Effector memory CD4-positive, alpha-beta T cell (primary cell): ENCODE measurements at regions not wholly inside any gene's neighbourhood (a gene's known extent, or its start where the extent isn't known, plus 50 kb on each side); places are given as distances from the start of the nearest gene placed in this dataset.
"Not testable (repeated sequence)": the region's sequence is repeated elsewhere in the genome, so short reads cannot be mapped to it uniquely, and the experiment has no call there.

Experiments used
- DNase-seq, 3 donors: peaks; one replicate each; pipeline ENCODE4 v3.0.0-alpha.2; 2020
- H3K27ac ChIP-seq: 2 replicates; pipeline ENCODE4 v1.7.0; 2013; ENCODE audit warnings: mild to moderate bottlenecking, low read length, moderate library complexity; ENCODE audit not compliant: insufficient read depth, poor library complexity, severe bottlenecking
- H3K27me3 ChIP-seq: replicated peaks from 2 replicates; pipeline ENCODE4 v1.7.0; 2013; ENCODE audit warnings: mild to moderate bottlenecking, low read length; ENCODE audit not compliant: insufficient read depth, control insufficient read depth, poor library complexity, severe bottlenecking
- H3K36me3 ChIP-seq: 2 replicates; pipeline ENCODE4 v1.7.0; 2013; ENCODE audit warnings: mild to moderate bottlenecking, low read length, moderate library complexity; ENCODE audit not compliant: control insufficient read depth, insufficient read depth
- H3K4me1 ChIP-seq: 2 replicates; pipeline ENCODE4 v1.7.0; 2013; ENCODE audit warnings: low read length, mild to moderate bottlenecking; ENCODE audit not compliant: control insufficient read depth, insufficient read depth, poor library complexity, severe bottlenecking
- H3K4me3 ChIP-seq: 2 replicates; pipeline ENCODE4 v1.7.0; 2013; ENCODE audit warnings: low read length, low read depth, mild to moderate bottlenecking; ENCODE audit not compliant: insufficient read depth, poor library complexity, severe bottlenecking
- H3K9me3 ChIP-seq: 2 replicates; pipeline ENCODE4 v1.7.0; 2013; ENCODE audit warnings: mild to moderate bottlenecking, low read length, moderate library complexity; ENCODE audit not compliant: control insufficient read depth

DNA sequence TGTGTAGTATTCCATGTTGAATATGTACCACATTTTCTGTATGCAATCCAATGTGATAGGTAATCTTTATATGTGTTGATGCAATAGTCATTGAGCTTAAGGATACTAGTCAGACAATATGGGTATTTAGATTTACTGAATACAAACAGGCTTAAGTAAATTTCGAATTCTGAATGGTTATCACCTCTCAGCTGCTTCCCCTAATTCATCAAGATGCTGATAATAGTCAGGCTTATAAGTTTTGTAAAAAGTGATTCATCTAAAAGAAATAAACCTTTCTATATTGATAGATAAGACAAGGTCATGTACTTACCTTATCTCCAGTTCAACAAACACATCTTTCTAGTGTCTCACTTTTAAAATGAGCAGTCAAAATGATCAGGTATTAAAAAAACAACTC lies 205.5 kb downstream of the CASP12 start:
- Histone ChIP-seq H3K27ac (no peak overlapping the region), H3K4me1 (no peaks in the 10 kb centered on the region), H3K27me3 (no peaks in the 10 kb centered on the region), H3K36me3 (no peaks in the 10 kb centered on the region), H3K9me3 (no peaks in the 10 kb centered on the region), H3K4me3 (no peak overlapping the region)
- DNase-seq = no peak

DNA sequence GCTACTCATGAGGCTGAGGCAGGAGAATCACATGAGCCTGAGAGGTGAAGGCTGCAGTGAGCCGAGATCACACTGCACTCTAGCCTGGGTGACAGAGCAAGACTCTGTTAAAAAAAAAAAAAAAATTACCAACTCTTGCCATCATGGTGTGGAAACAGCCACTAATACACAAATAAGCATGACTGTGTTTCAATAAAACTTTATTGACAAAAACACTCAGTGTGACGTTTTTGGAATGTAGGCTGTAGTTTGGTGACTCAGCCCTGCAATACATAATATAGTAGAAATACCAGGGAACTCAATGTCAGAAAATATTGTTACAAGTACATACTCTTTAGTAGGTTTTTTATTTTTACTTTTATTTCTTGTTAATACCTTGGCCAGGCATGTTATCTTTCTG lies 207.1 kb downstream of the CASP12 start:
- H3K4me1 ChIP-seq = no peaks in the 10 kb centered on the region
- no peak overlapping the region for H3K27ac ChIP-seq
- no peaks in the 10 kb centered on the region for H3K36me3 ChIP-seq
- no peak overlapping the region for H3K4me3 ChIP-seq
- no peaks in the 10 kb centered on the region for H3K9me3 ChIP-seq
- H3K27me3 ChIP-seq = no peaks in the 10 kb centered on the region
- DNase-seq = no peak

DNA sequence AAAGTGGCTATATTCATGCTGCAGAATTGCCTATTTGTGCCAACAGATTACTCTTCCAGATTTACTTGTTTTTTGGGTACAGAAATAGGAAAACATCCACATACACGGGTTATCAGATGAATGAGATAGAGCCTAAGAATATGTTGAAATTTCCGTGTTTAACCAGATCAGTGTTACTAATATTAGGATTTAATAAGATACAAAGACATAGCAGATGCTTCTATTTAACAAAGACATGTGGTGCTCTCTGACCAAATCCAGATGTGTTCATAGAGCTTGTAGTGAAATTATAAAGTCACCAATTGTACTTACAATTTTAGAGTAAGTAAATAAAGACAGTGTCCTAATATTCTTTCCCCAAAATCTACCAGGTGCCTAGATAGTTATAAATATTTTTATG lies 208.0 kb downstream of the CASP12 start:
- no peak overlapping the region for H3K27ac ChIP-seq
- no peaks in the 10 kb centered on the region for H3K9me3 ChIP-seq
- no peak overlapping the region for H3K4me3 ChIP-seq
- DNase-seq = no peak
- no peaks in the 10 kb centered on the region for H3K4me1 ChIP-seq
- no peaks in the 10 kb centered on the region for H3K27me3 ChIP-seq
- H3K36me3 ChIP-seq = no peaks in the 10 kb centered on the region

DNA sequence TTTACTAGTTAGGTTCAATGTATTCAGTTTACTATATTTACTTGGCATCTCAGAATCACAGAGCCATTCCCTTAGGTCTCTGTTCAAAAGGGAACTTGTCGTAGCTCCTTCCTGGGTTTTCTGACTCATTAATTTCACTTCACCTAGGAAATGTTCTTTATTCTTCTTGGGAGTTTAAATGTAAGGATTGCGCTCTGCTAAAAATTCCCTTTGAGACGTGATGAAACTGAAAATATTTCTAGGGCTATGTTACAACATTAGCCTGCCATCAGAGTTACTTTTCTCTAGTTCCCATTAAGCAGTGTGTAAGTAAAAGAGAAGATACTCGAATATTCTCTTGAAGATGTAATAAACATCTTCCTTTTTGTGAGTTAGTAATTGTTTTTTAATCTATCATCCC lies 209.5 kb downstream of the CASP12 start:
- DNase-seq = no peak
- H3K27me3 ChIP-seq = no peaks in the 10 kb centered on the region
- no peaks in the 10 kb centered on the region for H3K36me3 ChIP-seq
- H3K9me3 ChIP-seq = no peaks in the 10 kb centered on the region
- no peaks in the 10 kb centered on the region for H3K4me1 ChIP-seq
- no peak overlapping the region for H3K4me3 ChIP-seq
- no peak overlapping the region for H3K27ac ChIP-seq

DNA sequence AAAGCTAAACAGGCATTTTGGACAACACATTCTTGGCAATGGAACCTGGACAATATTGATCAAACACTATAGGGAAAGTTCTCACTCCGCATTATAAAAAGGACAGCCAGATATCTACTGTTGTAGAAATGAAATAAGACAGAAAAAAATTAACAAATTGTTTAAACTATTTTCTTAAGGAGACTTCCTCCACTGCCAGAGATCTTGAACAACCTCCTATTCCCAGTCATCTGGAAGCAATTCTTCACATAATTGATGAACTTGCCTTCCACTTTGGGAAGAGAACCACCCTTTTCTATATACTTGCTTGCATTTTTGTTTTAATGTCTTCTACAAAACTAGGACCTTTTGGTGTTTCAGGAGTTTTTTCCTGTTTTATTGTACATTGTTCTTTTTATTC lies 216.1 kb downstream of the CASP12 start:
- Histone ChIP-seq H3K9me3 (no peaks in the 10 kb centered on the region), H3K27me3 (no peaks in the 10 kb centered on the region)

DNA sequence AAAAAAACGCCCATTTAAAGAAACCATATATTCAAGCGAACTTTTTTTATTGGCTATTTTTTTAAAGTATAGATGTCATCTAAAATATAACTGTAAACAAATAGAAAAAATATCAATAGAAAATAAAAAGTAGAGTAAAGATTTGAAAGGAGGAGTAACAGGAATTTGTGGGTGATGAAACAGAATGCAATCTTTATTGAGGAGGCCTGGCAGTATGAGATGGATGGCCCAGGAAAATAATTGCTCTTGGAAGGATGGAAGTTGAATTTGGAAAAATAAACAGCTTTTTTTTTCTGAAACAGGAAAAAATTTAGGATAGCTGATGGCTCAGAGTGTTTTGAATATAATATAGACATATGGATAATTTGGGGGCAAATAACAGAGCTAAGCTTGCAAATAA lies 219.0 kb downstream of the CASP12 start:
- no peak overlapping the region for H3K4me3 ChIP-seq
- H3K4me1 ChIP-seq = no peaks in the 10 kb centered on the region
- DNase-seq = no peak
- no peaks in the 10 kb centered on the region for H3K27me3 ChIP-seq
- H3K9me3 ChIP-seq = no peaks in the 10 kb centered on the region
- H3K36me3 ChIP-seq = no peaks in the 10 kb centered on the region
- H3K27ac ChIP-seq = no peak overlapping the region

More for the DNA sequence above, 216.1 kb downstream of the CASP12 start:
- Histone ChIP-seq H3K4me1 (no peaks in the 10 kb centered on the region), H3K4me3 (no peak overlapping the region), H3K36me3 (no peaks in the 10 kb centered on the region), H3K27ac (no peak overlapping the region)
- no peak for DNase-seq

DNA sequence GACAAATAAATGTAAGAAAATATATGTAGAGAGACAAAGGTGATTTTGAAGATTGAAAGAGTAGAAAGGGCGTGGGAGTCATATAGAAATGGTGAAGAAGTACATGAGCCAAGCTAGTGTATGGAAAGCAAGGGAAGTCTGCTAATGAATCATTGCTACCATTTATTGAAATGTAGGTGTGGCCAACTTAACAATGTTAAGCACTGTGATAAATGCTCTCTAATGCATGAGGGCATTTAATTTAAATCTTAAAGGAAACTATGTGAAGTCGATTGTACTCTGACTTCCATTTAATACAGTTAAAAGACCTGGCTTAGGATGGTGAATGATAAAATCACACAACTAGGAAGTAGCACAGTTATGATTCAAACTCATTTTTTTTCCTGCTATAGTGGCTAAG lies 219.9 kb downstream of the CASP12 start:
- H3K4me1 ChIP-seq = no peaks in the 10 kb centered on the region
- H3K27ac ChIP-seq = no peak overlapping the region
- H3K9me3 ChIP-seq = no peaks in the 10 kb centered on the region
- DNase-seq = no peak
- no peaks in the 10 kb centered on the region for H3K36me3 ChIP-seq
- H3K27me3 ChIP-seq = no peaks in the 10 kb centered on the region
- no peak overlapping the region for H3K4me3 ChIP-seq

DNA sequence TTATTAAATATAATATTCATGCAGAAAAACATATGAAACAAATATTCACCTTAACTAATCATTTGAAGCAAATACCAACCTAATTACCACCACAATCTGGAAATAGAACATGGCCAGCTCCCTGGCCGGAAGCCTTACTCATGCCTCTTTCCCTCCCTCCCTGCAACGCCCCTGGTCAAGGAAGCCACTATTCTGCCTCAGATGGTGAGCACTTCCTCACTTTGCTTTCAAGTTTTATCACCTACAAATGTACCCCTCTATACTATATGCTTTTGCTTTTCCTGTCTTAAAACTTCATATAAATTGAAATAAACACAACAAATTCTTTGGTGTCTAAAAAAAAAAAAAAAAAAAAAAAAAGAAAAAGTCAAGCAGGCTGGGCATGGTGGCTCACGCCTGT lies 221.2 kb downstream of the CASP12 start:
- H3K27me3 ChIP-seq, H3K4me3 ChIP-seq, DNase-seq, H3K4me1 ChIP-seq, H3K27ac ChIP-seq, H3K36me3 ChIP-seq, H3K9me3 ChIP-seq: not testable (repeated sequence)

DNA sequence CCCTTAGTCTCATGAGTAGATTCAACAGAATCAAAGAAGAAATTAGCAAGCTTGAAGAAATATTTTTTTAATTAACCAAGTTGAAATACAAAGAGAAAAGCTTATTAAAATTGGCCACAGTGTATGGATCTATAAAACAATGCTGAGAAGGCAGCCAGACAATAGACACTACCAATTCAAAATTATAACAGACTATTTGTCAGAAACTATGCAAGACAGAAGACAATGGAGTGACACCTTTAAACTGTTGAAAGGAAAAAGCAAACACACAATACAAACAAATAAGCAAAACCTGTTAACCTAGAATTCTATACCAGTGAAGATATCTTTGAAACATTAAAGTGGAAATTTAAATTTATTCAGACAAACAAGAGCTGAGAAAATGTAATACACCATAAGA lies 225.4 kb downstream of the CASP12 start:
- no peaks in the 10 kb centered on the region for H3K4me1 ChIP-seq
- no peaks in the 10 kb centered on the region for H3K36me3 ChIP-seq
- no peak overlapping the region for H3K4me3 ChIP-seq
- H3K27ac ChIP-seq = no peak overlapping the region
- H3K9me3 ChIP-seq = no peaks in the 10 kb centered on the region
- no peaks in the 10 kb centered on the region for H3K27me3 ChIP-seq
- no peak for DNase-seq

DNA sequence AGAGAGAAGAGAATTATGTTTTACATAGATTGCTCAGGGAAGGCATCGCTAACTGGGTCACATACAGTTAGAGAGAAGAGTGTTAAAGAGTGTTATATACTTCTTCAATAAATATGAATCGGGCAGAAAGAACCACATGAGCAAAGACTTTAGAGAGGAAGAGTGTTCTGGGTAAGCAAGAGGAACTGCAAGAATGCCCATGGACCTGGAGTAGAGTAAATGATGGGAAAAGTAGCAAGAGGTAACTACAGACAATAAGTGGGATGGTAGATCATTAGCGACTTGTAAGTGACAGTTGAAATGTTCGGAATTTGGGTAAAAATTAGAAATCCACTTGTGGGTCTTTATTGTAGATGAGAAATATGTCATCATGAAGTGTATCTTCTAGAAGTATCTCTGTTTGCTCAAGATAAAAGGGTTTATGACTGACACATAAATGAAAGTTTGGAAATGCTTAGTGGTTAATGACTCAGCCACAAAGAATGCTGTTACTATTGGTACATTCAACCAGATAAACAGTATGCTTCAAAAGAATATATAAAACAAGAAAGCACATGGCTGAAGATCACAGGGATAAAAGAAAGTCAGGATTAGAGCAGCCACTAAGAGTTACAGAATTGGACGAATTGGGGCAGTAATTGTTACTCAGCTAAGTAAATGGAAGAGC lies 229.3 kb downstream of the CASP12 start:
- Histone ChIP-seq H3K4me3 (no peak overlapping the region), H3K27ac (no peak overlapping the region), H3K4me1 (no peaks in the 10 kb centered on the region), H3K9me3 (no peaks in the 10 kb centered on the region), H3K36me3 (no peaks in the 10 kb centered on the region), H3K27me3 (no peaks in the 10 kb centered on the region)
- DNase-seq = no peak
